Left ventricle myocardium inferior (tissue), 1 donor: ENCODE measurements at regions not wholly inside any gene's neighbourhood (a gene's known extent, or its start where the extent isn't known, plus 50 kb on each side); places are given as distances from the start of the nearest gene placed in this dataset.

Experiments
- DNase-seq: peaks from one replicate; pipeline ENCODE4 v3.0.0-alpha.2; 2020
- H3K27ac ChIP-seq: fragments of 200-600 bp; replicated peaks from 2 replicates; pipeline ENCODE4 v1.8.0; 2021
- H3K27me3 ChIP-seq: fragments of 200-600 bp; 2 replicates; pipeline ENCODE4 v1.8.0; 2021; ENCODE audit warnings: low read depth
- H3K36me3 ChIP-seq: fragments of 200-600 bp; 2 replicates; pipeline ENCODE4 v1.8.0; 2021
- H3K4me1 ChIP-seq: fragments of 200-600 bp; 2 replicates; pipeline ENCODE4 v1.8.0; 2021
- H3K4me3 ChIP-seq: fragments of 200-600 bp; 2 replicates; pipeline ENCODE4 v1.8.0; 2021; ENCODE audit warnings: mild to moderate bottlenecking, moderate library complexity
- H3K9me3 ChIP-seq: fragments of 200-600 bp; replicated peaks from 2 replicates; pipeline ENCODE4 v1.8.0; 2021
- intact Hi-C: fragments of 100-400 bp; cut with micrococcal nuclease; formaldehyde crosslinking; loops from one replicate; pipeline ENCODE4 v1.11.0; 2022
- TF ChIP-seq, protein P1 (sequence below): fragments of 200-600 bp; IDR thresholded peaks from 2 replicates; pipeline ENCODE4 v1.8.0; 2021; ENCODE audit warnings: antibody characterized with exemption, mild to moderate bottlenecking, borderline replicate concordance
- donor health status: DM: no; HTN: yes; CAD: no; lungs with severe emphysema.

DNA sequence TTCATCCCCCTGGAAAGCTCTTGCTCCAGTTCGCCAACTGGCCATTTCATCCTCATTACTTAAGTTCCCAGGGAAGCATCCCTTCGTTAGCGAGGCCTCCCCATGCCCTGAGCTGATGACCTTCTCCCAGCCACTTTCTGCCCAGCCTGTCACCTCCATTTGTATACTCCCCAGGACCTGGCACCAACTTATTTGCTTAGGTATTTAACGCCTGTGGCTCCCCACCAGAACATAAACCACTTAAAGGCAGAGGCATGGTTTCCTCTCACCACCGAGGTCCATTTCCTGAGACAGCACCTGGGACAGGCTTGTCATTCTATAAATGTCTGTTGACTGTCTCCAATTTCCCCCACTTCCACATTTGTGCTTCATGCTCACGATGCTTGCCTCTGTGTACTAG, 189.0 kb downstream of the ZNF621 start:
- TF ChIP-seq, protein P1, sequence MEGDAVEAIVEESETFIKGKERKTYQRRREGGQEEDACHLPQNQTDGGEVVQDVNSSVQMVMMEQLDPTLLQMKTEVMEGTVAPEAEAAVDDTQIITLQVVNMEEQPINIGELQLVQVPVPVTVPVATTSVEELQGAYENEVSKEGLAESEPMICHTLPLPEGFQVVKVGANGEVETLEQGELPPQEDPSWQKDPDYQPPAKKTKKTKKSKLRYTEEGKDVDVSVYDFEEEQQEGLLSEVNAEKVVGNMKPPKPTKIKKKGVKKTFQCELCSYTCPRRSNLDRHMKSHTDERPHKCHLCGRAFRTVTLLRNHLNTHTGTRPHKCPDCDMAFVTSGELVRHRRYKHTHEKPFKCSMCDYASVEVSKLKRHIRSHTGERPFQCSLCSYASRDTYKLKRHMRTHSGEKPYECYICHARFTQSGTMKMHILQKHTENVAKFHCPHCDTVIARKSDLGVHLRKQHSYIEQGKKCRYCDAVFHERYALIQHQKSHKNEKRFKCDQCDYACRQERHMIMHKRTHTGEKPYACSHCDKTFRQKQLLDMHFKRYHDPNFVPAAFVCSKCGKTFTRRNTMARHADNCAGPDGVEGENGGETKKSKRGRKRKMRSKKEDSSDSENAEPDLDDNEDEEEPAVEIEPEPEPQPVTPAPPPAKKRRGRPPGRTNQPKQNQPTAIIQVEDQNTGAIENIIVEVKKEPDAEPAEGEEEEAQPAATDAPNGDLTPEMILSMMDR = no peak
- Histone ChIP-seq H3K27ac (peak overlapping the region; percentile 13), H3K4me1 (peaks cover 12% of the 10 kb centered on the region), H3K9me3 (no peaks in the 10 kb centered on the region), H3K4me3 (no peak overlapping the region), H3K27me3 (no peaks in the 10 kb centered on the region), H3K36me3 (no peaks in the 10 kb centered on the region)
- DNase-seq = no peak
- intact Hi-C loops = no loop called here

DNA sequence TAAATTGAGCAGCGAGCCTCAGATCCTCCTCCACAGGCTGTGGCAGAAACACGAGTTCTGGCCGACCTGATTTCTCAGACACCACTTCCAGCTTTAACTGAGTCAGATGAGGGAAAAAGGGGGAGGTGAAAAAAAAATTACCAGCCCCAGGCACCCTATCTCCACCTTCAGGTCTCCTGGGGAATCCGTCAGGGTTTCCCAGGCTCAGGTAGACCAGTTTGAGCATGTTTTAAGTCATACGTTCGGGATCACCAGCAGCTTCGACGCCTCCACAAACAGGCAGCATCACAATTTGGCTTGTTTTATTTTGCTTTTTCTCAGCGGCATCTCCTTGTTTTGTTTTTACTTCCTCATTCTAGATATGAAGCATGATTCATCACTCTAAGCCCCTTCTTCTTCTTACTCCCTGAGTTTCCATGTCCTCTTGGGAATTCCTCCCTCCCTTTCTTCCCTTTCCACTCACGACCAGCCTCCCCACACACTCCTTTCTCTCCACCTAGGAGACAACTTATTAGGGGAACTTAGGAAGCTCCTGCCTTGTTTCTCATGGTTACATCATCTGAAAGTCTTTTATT, 190.1 kb downstream of the ZNF621 start:
- H3K9me3 ChIP-seq = no peaks in the 10 kb centered on the region
- no peaks in the 10 kb centered on the region for H3K27me3 ChIP-seq
- no peak overlapping the region for H3K27ac ChIP-seq
- TF ChIP-seq, protein P1 = no peak
- intact Hi-C loops = no loop called here
- no peak overlapping the region for H3K4me3 ChIP-seq
- H3K36me3 ChIP-seq = no peaks in the 10 kb centered on the region
- peaks cover 12% of the 10 kb centered on the region for H3K4me1 ChIP-seq
- no peak for DNase-seq

DNA sequence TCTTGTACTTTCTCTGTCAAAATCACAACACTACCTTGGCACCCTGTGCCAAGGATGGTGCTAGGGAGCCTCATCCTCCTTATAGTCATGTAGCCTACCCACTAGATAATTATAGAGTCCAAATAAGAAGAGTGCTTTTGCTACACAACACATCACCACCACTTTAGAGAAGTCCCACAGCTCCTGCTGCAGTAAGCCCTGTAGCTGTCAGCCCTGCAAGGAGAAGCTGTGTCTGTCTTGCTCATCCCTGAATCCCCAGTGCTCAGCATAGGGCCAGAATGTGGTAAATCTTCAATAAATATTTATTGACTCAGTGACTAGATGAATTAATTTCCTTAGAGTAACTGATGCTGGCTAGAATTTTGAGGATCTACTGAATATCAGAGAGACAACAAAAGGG, 190.8 kb downstream of the ZNF621 start:
- no peak overlapping the region for H3K4me3 ChIP-seq
- no peaks in the 10 kb centered on the region for H3K36me3 ChIP-seq
- peaks cover 12% of the 10 kb centered on the region for H3K4me1 ChIP-seq
- H3K27ac ChIP-seq = no peak overlapping the region
- H3K27me3 ChIP-seq = no peaks in the 10 kb centered on the region
- TF ChIP-seq, protein P1 = no peak
- intact Hi-C loops = no loop called here
- H3K9me3 ChIP-seq = no peaks in the 10 kb centered on the region
- DNase-seq = no peak

DNA sequence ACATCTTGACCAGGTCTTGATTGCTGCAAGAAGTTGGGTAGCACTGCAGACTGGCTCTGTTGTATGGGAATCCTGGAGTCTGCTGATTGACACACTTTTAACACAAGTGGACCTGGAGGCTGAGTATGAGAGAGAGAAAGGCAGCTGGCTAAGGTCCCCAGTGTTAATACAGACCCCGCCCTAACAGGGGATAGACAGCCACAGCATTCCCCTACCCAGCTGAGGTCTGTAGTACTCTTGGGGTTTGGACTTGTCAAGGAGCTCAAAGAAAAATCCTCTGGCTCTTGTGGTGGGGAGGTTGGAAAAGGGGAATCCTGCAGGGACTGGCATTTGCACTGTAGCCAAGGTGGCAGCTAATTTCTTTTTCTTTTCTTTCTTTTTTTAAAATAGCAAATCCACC, 192.7 kb downstream of the ZNF621 start:
- H3K9me3 ChIP-seq = no peaks in the 10 kb centered on the region
- no peaks in the 10 kb centered on the region for H3K36me3 ChIP-seq
- H3K27me3 ChIP-seq = no peaks in the 10 kb centered on the region
- no peak overlapping the region for H3K27ac ChIP-seq
- peaks cover 12% of the 10 kb centered on the region for H3K4me1 ChIP-seq
- no peak overlapping the region for H3K4me3 ChIP-seq
- intact Hi-C loops = no loop called here
- no peak for DNase-seq
- TF ChIP-seq, protein P1 = no peak

DNA sequence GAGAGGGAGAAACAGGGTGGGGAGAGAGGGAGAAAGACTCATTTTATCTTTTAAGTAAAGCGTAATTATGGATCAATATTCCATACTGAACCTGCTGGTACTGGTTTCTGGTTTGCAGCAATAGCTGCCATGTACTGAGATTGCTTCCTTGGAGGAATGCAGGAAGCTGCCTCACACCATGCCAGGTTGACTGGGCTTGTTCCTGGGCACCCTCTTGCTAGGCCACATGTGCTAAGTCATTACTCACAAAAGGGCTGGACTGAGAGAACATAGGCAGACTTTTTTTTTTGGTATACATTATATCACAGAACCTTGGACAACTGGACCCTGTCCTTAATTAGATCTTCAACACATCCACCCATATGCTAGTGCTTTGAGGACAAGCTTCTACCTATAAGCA, 193.4 kb downstream of the ZNF621 start:
- peaks cover 8% of the 10 kb centered on the region for H3K4me1 ChIP-seq
- no peaks in the 10 kb centered on the region for H3K9me3 ChIP-seq
- TF ChIP-seq, protein P1 = no peak
- H3K36me3 ChIP-seq = no peaks in the 10 kb centered on the region
- H3K27ac ChIP-seq = no peak overlapping the region
- no peak for DNase-seq
- intact Hi-C loops = no loop called here
- no peak overlapping the region for H3K4me3 ChIP-seq
- no peaks in the 10 kb centered on the region for H3K27me3 ChIP-seq
